Fibroblast of lung (primary cell): ENCODE measurements at regions not wholly inside any gene's neighbourhood (a gene's known extent, or its start where the extent isn't known, plus 50 kb on each side); places are given as distances from the start of the nearest gene placed in this dataset.

ENCODE experiments used
- CTCF ChIP-seq, 2 donors: IDR thresholded peaks in 1 of 2; conservative IDR thresholded peaks in 1 of 2; 1 replicate in 1 of 2; 2 replicates in 1 of 2; pipeline ENCODE4 v1.5.1; 2011 to 2012; ENCODE audit warnings: low read length in 2 of 2, control low read depth in 1 of 2, inconsistent platforms in 1 of 2, low read depth in 1 of 2, mild to moderate bottlenecking in 1 of 2
- EZH2 ChIP-seq: IDR thresholded peaks from 2 replicates; pipeline ENCODE4 v1.5.1; 2012; ENCODE audit warnings: low read length, control low read depth, mild to moderate bottlenecking; ENCODE audit errors: missing control alignments

- TF ChIP-seq CTCF (conservative IDR thresholded peaks at IDR 0.05 in 1 of 2, IDR thresholded peaks at IDR 0.05 in 1 of 2; ENCODE audit: low read depth in 1 of 2, low read length in 2 of 2): no peak
- no peak for TF ChIP-seq EZH2
Measured at GRCh38 chr5:74259572-74259971, 381.0 kb downstream of the ENC1 start.
